Ovary (tissue), 7 donors: ENCODE measurements at regions not wholly inside any gene's neighbourhood (a gene's known extent, or its start where the extent isn't known, plus 50 kb on each side); places are given as distances from the start of the nearest gene placed in this dataset.

Experiments used
- DNase-seq, 5 donors: peaks; one replicate each; pipeline ENCODE4 v3.0.0-alpha.2; 2019 to 2020
- H3K27ac ChIP-seq, 2 donors: fragments of 200-600 bp; one replicate each; pipeline versions ENCODE4 v1.5.1 to v1.8.0; 2019 to 2022
- H3K27me3 ChIP-seq: fragments of 200-600 bp; one replicate; pipeline ENCODE4 v1.8.0; 2022
- H3K36me3 ChIP-seq: fragments of 200-600 bp; sonication (generic); one replicate; pipeline ENCODE4 v1.5.1; 2019
- H3K4me1 ChIP-seq: one replicate; pipeline ENCODE4 v1.8.1; 2013; ENCODE audit warnings: mild to moderate bottlenecking, moderate library complexity; ENCODE audit not compliant: insufficient read depth
- H3K4me3 ChIP-seq: fragments of 200-600 bp; sonication (generic); one replicate; pipeline ENCODE4 v1.5.1; 2017
- H3K9me3 ChIP-seq, 2 donors: fragments of 200-600 bp in 1 of 2; sonication (generic) in 1 of 2; one replicate each; pipeline versions ENCODE4 v1.5.1 to v1.8.1; 2013 to 2019; ENCODE audit warnings: mild to moderate bottlenecking in 1 of 2, moderate library complexity in 1 of 2
- EP300 ChIP-seq: sonication (generic); formaldehyde crosslinking; IDR thresholded peaks from one replicate; pipeline ENCODE4 v1.6.1; 2017; ENCODE audit warnings: antibody characterized with exemption
- POLR2A ChIP-seq: fragments of 450-650 bp; IDR thresholded peaks from one replicate; pipeline ENCODE4 v1.6.1; 2017; ENCODE audit warnings: antibody characterized with exemption, mild to moderate bottlenecking, moderate library complexity
- WGBS, 3 donors: extraction: QIAGEN DNeasy Blood & Tissue Kit in 1 of 3; methylation state at CpG; one replicate each; pipeline versions ENCODE4 v1.1.5 to v1.1.7; 2013 to 2017; 5-methylcytosine and 5-hydroxymethylcytosine counted together
- intact Hi-C, 4 donors: fragments of 100-400 bp; cut with DNase I; formaldehyde crosslinking; loops; one replicate each; pipeline versions ENCODE4 v1.11.0 to v1.15.1; 2022 to 2023
- TF ChIP-seq, protein P1 (sequence below), 3 donors: fragments of 450-650 bp in 2 of 3; fragments of 200-600 bp in 1 of 3; IDR thresholded peaks; one replicate each; pipeline versions ENCODE4 v1.5.1 to v1.8.0; 2016 to 2022; ENCODE audit warnings: antibody characterized with exemption in 3 of 3, mild to moderate bottlenecking in 1 of 3
- donor health status: DM: no; HTN: no; CAD: no; lungs with moderate emphysema.
- donor health status: DM: no; HTN: no; CAD: no.
- donor health status: Bipolar disorder and iron deficiency.
- donor health status: DM: no; HTN: no; CAD: no.
- donor health status: DM: yes; HTN: yes; CAD: no.

DNA sequence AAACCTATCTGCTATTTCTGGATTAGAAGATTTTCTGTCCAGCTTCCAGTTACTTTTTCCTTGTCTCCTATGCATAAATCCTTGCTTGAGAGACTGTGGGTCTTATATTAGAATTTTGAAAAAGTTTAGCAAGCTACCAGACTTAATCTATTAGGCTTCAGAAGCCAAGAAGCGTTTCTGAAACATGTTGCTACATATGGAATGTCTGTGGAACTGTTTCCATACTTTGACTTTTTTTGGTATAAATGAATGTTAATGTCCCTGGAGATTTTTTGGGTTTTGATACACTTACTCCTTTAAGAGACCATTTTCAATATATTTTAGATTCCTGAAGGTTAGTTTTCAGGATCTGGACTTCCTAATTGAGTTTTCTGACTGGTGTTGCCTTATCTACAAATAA is 191.4 kb upstream of the SGCD start:
- no peaks in the 10 kb centered on the region for H3K36me3 ChIP-seq
- H3K9me3 ChIP-seq: no peaks in the 10 kb centered on the region
- no peaks in the 10 kb centered on the region for H3K27me3 ChIP-seq
- intact Hi-C loops: no loop called here
- no peak overlapping the region for H3K27ac ChIP-seq
- H3K4me1 ChIP-seq: no peaks in the 10 kb centered on the region
- 79 to 84% (median 81%) methylated on average over 1 of the region's 1 CpG for WGBS, 3 donors
- TF ChIP-seq, protein P1, sequence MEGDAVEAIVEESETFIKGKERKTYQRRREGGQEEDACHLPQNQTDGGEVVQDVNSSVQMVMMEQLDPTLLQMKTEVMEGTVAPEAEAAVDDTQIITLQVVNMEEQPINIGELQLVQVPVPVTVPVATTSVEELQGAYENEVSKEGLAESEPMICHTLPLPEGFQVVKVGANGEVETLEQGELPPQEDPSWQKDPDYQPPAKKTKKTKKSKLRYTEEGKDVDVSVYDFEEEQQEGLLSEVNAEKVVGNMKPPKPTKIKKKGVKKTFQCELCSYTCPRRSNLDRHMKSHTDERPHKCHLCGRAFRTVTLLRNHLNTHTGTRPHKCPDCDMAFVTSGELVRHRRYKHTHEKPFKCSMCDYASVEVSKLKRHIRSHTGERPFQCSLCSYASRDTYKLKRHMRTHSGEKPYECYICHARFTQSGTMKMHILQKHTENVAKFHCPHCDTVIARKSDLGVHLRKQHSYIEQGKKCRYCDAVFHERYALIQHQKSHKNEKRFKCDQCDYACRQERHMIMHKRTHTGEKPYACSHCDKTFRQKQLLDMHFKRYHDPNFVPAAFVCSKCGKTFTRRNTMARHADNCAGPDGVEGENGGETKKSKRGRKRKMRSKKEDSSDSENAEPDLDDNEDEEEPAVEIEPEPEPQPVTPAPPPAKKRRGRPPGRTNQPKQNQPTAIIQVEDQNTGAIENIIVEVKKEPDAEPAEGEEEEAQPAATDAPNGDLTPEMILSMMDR (IDR thresholded peaks at IDR 0.05): no peak
- TF ChIP-seq POLR2A (no peak), EP300 (no peak)
- no peak overlapping the region for H3K4me3 ChIP-seq
- DNase-seq: no peak

DNA sequence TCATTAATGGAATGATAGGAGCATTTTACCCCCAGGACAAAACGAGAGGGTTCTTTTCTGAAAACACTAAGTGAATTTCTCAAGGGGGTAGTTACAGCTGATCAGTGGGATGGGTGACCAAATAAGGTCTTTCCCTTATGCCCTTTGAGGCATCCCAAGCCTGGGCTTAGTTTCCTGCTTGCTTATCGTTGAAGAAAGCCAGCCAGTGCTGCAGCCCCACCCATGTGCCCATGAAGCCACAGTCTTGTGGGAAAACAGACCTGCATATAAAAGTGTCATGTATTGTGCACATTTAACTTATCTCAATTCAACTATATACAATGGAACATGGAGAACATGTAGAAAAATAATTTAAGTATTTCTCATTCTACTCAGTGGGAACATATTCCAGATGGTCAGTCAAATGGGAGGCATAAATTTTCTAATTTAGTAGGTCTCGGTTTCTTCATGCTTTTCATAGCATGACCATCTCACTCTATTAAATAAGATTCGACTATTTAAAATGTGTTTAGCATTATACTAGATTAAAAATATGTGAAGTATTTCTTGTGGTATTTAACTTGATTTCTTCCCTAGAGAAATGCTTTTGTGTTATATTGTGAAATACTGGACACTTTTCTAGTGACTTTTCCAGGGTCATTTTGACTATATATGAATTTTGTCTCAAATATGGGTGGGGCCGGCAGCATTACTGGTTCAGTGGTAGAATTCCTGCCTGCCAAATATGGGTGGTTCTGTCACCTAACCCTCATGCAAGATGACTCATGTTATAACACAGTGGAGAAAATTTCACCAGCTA is 189.7 kb upstream of the SGCD start:
- no peak for DNase-seq
- intact Hi-C loops: no loop called here
- Histone ChIP-seq H3K4me3 (no peak overlapping the region), H3K9me3 (no peaks in the 10 kb centered on the region), H3K4me1 (no peaks in the 10 kb centered on the region), H3K27me3 (no peaks in the 10 kb centered on the region), H3K36me3 (no peaks in the 10 kb centered on the region), H3K27ac (no peak overlapping the region)
- TF ChIP-seq EP300 (no peak), POLR2A (no peak)
- TF ChIP-seq, protein P1 (IDR thresholded peaks at IDR 0.05): no peak
- WGBS, 3 donors: 46 to 63% (median 58%) methylated on average over 5 of the region's 5 CpGs

DNA sequence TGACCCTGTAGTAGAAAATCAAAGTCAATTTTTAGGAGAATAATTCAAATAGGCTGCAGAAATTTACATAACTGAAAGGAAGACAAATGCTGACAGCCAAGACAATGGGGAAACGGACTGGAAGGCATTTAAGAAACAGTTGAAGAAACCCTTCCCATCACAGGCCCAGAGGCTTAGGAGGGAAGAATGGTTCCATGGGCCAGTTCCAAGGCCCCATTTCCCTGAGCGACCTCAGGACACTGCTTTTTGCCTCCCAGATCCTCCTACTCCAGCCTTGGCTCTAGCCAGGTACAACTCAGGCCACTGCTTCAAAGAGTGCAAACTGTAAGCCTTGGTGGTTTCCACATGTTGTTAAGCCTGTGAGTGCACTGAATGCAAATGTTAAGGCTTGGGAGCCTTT is 184.1 kb upstream of the SGCD start:
- WGBS, 3 donors: 91 to 95% (median 93%) methylated on average over 2 of the region's 2 CpGs
- Histone ChIP-seq H3K4me3 (no peak overlapping the region), H3K27ac (no peak overlapping the region), H3K4me1 (no peaks in the 10 kb centered on the region), H3K9me3 (no peaks in the 10 kb centered on the region), H3K36me3 (no peaks in the 10 kb centered on the region), H3K27me3 (no peaks in the 10 kb centered on the region)
- no peak for DNase-seq
- TF ChIP-seq, protein P1 (IDR thresholded peaks at IDR 0.05): no peak
- TF ChIP-seq EP300 (no peak), POLR2A (no peak)
- intact Hi-C loops: no loop called here

DNA sequence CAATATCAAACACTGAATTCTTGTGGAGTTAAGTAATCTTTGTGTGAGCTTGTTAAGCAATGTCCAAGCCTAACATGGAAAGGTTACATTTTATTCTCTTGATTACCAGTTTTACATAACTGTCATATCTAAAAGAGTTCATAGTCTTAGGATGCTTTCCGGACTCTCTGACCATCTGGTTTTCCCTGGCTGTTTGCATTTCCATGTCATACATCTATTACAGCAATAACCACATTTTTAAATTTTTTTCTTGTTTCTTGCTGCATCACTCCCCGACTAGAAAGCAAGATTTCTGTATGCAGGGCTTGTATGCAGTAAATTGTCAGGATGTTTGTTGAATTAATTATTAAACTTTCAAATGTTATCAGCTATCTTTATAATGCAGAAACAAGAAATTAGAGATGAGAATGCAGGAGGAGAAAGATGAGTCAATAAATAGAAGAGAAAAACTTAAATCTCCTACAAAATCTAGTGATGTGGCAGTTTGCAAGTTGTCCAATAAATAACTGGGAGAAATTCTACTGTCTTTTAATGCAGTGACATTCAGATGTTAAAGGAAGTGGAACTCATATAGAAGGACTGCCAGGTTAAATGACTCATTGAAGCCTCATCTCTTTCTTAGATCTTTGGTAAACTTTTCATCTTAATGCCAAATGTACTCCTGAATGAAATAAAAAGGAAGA is 179.6 kb upstream of the SGCD start:
- Histone ChIP-seq H3K9me3 (no peaks in the 10 kb centered on the region), H3K27ac (no peak overlapping the region), H3K27me3 (no peaks in the 10 kb centered on the region), H3K4me1 (no peaks in the 10 kb centered on the region), H3K36me3 (no peaks in the 10 kb centered on the region), H3K4me3 (no peak overlapping the region)
- WGBS, 3 donors: 4 to 10% (median 9%) methylated on average over 2 of the region's 2 CpGs
- DNase-seq: no peak
- TF ChIP-seq EP300 (no peak), POLR2A (no peak)
- TF ChIP-seq, protein P1 (IDR thresholded peaks at IDR 0.05): no peak
- intact Hi-C loops: no loop called here
